Keratinocyte (primary cell): ENCODE measurements at regions not wholly inside any gene's neighbourhood (a gene's known extent, or its start where the extent isn't known, plus 50 kb on each side); places are given as distances from the start of the nearest gene placed in this dataset.

ENCODE experiments used
- DNase-seq: peaks from one replicate; pipeline ENCODE4 v3.0.0-alpha.2; 2011; ENCODE audit warnings: low read depth, missing footprints, low spot score
- FAIRE-seq: peaks from 2 replicates; lab custom pipeline; 2011; peaks lifted over from hg19 to GRCh38; lab: Jason Lieb, UNC
- H2AFZ ChIP-seq: 2 replicates; pipeline ENCODE4 v1.6.0; 2012; ENCODE audit warnings: low read length, control low read depth, inconsistent platforms; ENCODE audit not compliant: control insufficient read depth
- H3K27ac ChIP-seq: 2 replicates; pipeline ENCODE4 v1.5.1; 2011; ENCODE audit warnings: low read length; ENCODE audit not compliant: control insufficient read depth, insufficient read depth
- H3K27me3 ChIP-seq: 3 replicates; pipeline ENCODE4 v1.6.0; 2011; ENCODE audit warnings: low read length; ENCODE audit not compliant: control insufficient read depth, insufficient read depth; ENCODE audit errors: extremely low read depth
- H3K36me3 ChIP-seq, 2 experiments: 2 replicates in 1 of 2; 3 replicates in 1 of 2; pipeline ENCODE4 v1.5.1; 2011; ENCODE audit warnings: low read length in 2 of 2, mild to moderate bottlenecking in 1 of 2; ENCODE audit not compliant: control insufficient read depth in 2 of 2, insufficient read depth in 2 of 2; ENCODE audit errors: extremely low read depth in 1 of 2
- H3K4me1 ChIP-seq: 3 replicates; pipeline ENCODE4 v1.5.1; 2011; ENCODE audit warnings: low read length; ENCODE audit not compliant: control insufficient read depth, insufficient read depth; ENCODE audit errors: extremely low read depth
- H3K4me2 ChIP-seq: 3 replicates; pipeline ENCODE4 v1.6.0; 2011; ENCODE audit warnings: low read depth, low read length; ENCODE audit not compliant: control insufficient read depth, insufficient read depth; ENCODE audit errors: extremely low read depth
- H3K4me3 ChIP-seq, 3 experiments: fragments of 200-600 bp in 1 of 3; sonication (generic) in 1 of 3; 2 replicates in 2 of 3; 3 replicates in 1 of 3; pipeline ENCODE4 v1.5.1; 2011 to 2016; ENCODE audit warnings: low read length in 3 of 3, mild to moderate bottlenecking in 3 of 3, control low read depth in 2 of 3, inconsistent platforms in 1 of 3, low read depth in 1 of 3, mixed read lengths in 1 of 3, mixed run types in 1 of 3, moderate library complexity in 1 of 3; ENCODE audit not compliant: control insufficient read depth in 2 of 3, insufficient read depth in 2 of 3; ENCODE audit errors: extremely low read depth in 1 of 3
- H3K79me2 ChIP-seq: 2 replicates; pipeline ENCODE4 v1.6.0; 2012; ENCODE audit warnings: low read length; ENCODE audit not compliant: control insufficient read depth, insufficient read depth
- H3K9ac ChIP-seq: 3 replicates; pipeline ENCODE4 v1.6.0; 2011; ENCODE audit warnings: low read length; ENCODE audit not compliant: control insufficient read depth, insufficient read depth; ENCODE audit errors: extremely low read depth
- H3K9me1 ChIP-seq: 3 replicates; pipeline ENCODE4 v1.6.0; 2011; ENCODE audit warnings: low read length; ENCODE audit not compliant: control insufficient read depth, insufficient read depth; ENCODE audit errors: extremely low read depth
- H3K9me3 ChIP-seq: 2 replicates; pipeline ENCODE4 v1.5.1; 2012; ENCODE audit warnings: low read depth, low read length; ENCODE audit not compliant: control insufficient read depth
- H4K20me1 ChIP-seq: 3 replicates; pipeline ENCODE4 v1.6.0; 2011; ENCODE audit warnings: low read length; ENCODE audit not compliant: control insufficient read depth, insufficient read depth; ENCODE audit errors: extremely low read depth
- EZH2 ChIP-seq: IDR thresholded peaks from one replicate; pipeline ENCODE4 v1.6.1; 2012; ENCODE audit warnings: inconsistent platforms, mild to moderate bottlenecking, low read length, moderate library complexity
- dilution Hi-C: fragments of 300-500 bp; cut with MboI; formaldehyde crosslinking; loops from one replicate; pipeline ENCODE4 v1.7.0; 2020; ENCODE audit warnings: low sequenced_read_pairs; ENCODE audit not compliant: extremely low pct_ligation_motif_present
- TF ChIP-seq, protein P1 (sequence below), 3 experiments: IDR thresholded peaks in 1 of 3; conservative IDR thresholded peaks in 1 of 3; optimal IDR thresholded peaks in 1 of 3; 2 replicates in 2 of 3; 3 replicates in 1 of 3; pipeline versions ENCODE3 to v1.5.1; 2011; ENCODE audit warnings: low read length in 3 of 3, mild to moderate bottlenecking in 3 of 3, moderate library complexity in 2 of 3, control low read depth in 1 of 3, inconsistent platforms in 1 of 3; ENCODE audit not compliant: insufficient read depth in 2 of 3; ENCODE audit errors: extremely low read depth in 1 of 3

DNA sequence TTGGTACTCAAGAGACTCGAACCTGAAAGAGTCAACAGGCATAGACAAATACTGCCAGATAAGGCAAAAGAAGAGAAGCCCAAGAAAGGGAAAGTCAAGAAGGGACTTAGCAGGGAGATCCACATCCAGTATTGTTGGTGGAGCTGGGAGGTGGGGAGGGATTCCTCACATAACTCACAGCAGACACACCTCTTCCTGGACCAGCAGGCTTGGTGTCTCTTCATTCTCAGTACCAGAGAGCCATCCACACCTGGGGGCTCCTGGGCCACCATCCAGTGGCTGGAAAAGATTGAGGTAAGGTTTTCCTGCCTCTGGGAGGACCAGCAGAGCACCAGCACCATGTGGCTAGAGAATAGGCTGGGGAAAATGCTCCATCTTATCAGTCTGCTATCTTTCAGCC, 161.6 kb upstream of the SESN3 start:
- DNase-seq = no peak
- H3K4me2 ChIP-seq = no peak overlapping the region
- no peaks in the 10 kb centered on the region for H3K36me3 ChIP-seq
- H3K4me1 ChIP-seq = no peaks in the 10 kb centered on the region
- no peaks in the 10 kb centered on the region for H3K79me2 ChIP-seq
- H3K9me1 ChIP-seq = no peaks in the 10 kb centered on the region
- H3K9ac ChIP-seq = no peak overlapping the region
- no peak overlapping the region for H3K4me3 ChIP-seq
- no peak for FAIRE-seq
- H2AFZ ChIP-seq = no peak overlapping the region
- H3K27me3 ChIP-seq = no peaks in the 10 kb centered on the region
- no peak overlapping the region for H3K27ac ChIP-seq
- TF ChIP-seq, protein P1, sequence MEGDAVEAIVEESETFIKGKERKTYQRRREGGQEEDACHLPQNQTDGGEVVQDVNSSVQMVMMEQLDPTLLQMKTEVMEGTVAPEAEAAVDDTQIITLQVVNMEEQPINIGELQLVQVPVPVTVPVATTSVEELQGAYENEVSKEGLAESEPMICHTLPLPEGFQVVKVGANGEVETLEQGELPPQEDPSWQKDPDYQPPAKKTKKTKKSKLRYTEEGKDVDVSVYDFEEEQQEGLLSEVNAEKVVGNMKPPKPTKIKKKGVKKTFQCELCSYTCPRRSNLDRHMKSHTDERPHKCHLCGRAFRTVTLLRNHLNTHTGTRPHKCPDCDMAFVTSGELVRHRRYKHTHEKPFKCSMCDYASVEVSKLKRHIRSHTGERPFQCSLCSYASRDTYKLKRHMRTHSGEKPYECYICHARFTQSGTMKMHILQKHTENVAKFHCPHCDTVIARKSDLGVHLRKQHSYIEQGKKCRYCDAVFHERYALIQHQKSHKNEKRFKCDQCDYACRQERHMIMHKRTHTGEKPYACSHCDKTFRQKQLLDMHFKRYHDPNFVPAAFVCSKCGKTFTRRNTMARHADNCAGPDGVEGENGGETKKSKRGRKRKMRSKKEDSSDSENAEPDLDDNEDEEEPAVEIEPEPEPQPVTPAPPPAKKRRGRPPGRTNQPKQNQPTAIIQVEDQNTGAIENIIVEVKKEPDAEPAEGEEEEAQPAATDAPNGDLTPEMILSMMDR (optimal IDR thresholded peaks at IDR 0.05 in 1 of 3, IDR thresholded peaks at IDR 0.05 in 1 of 3, conservative IDR thresholded peaks at IDR 0.05 in 1 of 3; ENCODE audit: extremely low read depth in 1 of 3, insufficient read depth in 2 of 3, low read length in 3 of 3) = no peak
- TF ChIP-seq EZH2 = no peak
- no peaks in the 10 kb centered on the region for H3K9me3 ChIP-seq
- dilution Hi-C loops = no loop called here
- no peaks in the 10 kb centered on the region for H4K20me1 ChIP-seq

DNA sequence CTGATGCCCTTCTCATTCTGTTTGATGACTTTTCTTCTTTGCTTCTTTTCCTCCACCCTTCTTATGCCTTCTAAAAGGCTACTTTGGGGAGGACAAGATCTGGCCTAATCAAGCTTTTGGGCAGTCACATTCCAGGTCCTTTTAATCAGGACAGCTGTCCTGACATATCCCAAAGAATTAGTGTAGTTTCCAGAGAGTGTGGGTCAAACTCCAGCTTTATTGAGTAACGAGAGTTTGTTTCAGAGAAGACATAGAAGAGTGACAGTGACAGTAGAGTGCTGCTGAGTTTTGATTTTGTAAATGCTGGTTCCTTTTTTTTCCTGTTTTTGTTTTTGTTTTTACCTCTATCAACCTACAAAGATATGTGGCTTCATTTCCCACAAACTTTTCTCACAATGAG, 158.4 kb upstream of the SESN3 start:
- no peak for FAIRE-seq
- TF ChIP-seq EZH2 = no peak
- TF ChIP-seq, protein P1 (optimal IDR thresholded peaks at IDR 0.05 in 1 of 3, IDR thresholded peaks at IDR 0.05 in 1 of 3, conservative IDR thresholded peaks at IDR 0.05 in 1 of 3; ENCODE audit: extremely low read depth in 1 of 3, insufficient read depth in 2 of 3, low read length in 3 of 3) = no peak
- no peak overlapping the region for H3K4me3 ChIP-seq
- no peak for DNase-seq
- H4K20me1 ChIP-seq = no peaks in the 10 kb centered on the region
- H2AFZ ChIP-seq = no peak overlapping the region
- no peak overlapping the region for H3K27ac ChIP-seq
- no peak overlapping the region for H3K9ac ChIP-seq
- no peaks in the 10 kb centered on the region for H3K36me3 ChIP-seq
- dilution Hi-C loops = no loop called here
- no peaks in the 10 kb centered on the region for H3K9me3 ChIP-seq
- no peak overlapping the region for H3K4me2 ChIP-seq
- no peaks in the 10 kb centered on the region for H3K27me3 ChIP-seq
- no peaks in the 10 kb centered on the region for H3K4me1 ChIP-seq
- H3K79me2 ChIP-seq = no peaks in the 10 kb centered on the region
- no peaks in the 10 kb centered on the region for H3K9me1 ChIP-seq
